Esophagus muscularis mucosa (tissue), 4 donors: ENCODE measurements at regions not wholly inside any gene's neighbourhood (a gene's known extent, or its start where the extent isn't known, plus 50 kb on each side); places are given as distances from the start of the nearest gene placed in this dataset.
A peak's percentile ranks its signal among the peaks of the same experiment; 100 is the strongest.

Source experiments
- DNase-seq: peaks from one replicate; pipeline ENCODE4 v3.0.0-alpha.2; 2017; ENCODE audit errors: extremely low spot score
- H3K27ac ChIP-seq, 4 donors: fragments of 200-600 bp; sonication (generic); replicated peaks in 1 of 4; 1 replicate in 3 of 4; 2 replicates in 1 of 4; pipeline ENCODE4 v1.5.1; 2016 to 2019; ENCODE audit warnings: mild to moderate bottlenecking in 1 of 4
- H3K27me3 ChIP-seq, 4 donors: fragments of 200-600 bp; sonication (generic); one replicate each; pipeline versions ENCODE4 v1.5.1 to v1.6.0; 2016 to 2019
- H3K36me3 ChIP-seq, 4 donors: fragments of 200-600 bp; sonication (generic); one replicate each; pipeline ENCODE4 v1.5.1; 2016 to 2019
- H3K4me1 ChIP-seq, 4 donors: fragments of 200-600 bp; sonication (generic); one replicate each; pipeline ENCODE4 v1.5.1; 2016 to 2019
- H3K4me3 ChIP-seq, 4 donors: fragments of 200-600 bp; sonication (generic); 1 replicate in 2 of 4; 2 replicates in 2 of 4; pipeline ENCODE4 v1.5.1; 2016 to 2019; ENCODE audit warnings: mild to moderate bottlenecking in 4 of 4, moderate library complexity in 1 of 4
- H3K9me3 ChIP-seq, 4 donors: fragments of 200-600 bp; sonication (generic); 1 replicate in 3 of 4; 2 replicates in 1 of 4; pipeline ENCODE4 v1.5.1; 2016 to 2019
- EP300 ChIP-seq: sonication (generic); formaldehyde crosslinking; IDR thresholded peaks from one replicate; pipeline ENCODE4 v1.6.1; 2017; ENCODE audit warnings: antibody characterized with exemption
- POLR2A ChIP-seq: fragments of 450-650 bp; IDR thresholded peaks from one replicate; pipeline ENCODE4 v1.6.1; 2017; ENCODE audit warnings: antibody characterized with exemption, moderate library complexity, mild to moderate bottlenecking, low read depth
- POLR2AphosphoS5 ChIP-seq, 2 donors: sonication (generic); formaldehyde crosslinking; IDR thresholded peaks; one replicate each; pipeline ENCODE4 v1.6.1; 2017; ENCODE audit warnings: antibody characterized with exemption in 2 of 2
- WGBS: methylation state at CpG from one replicate; pipeline ENCODE4 v1.1.5; 2018; 5-methylcytosine and 5-hydroxymethylcytosine counted together
- intact Hi-C: fragments of 100-400 bp; cut with DNase I; formaldehyde crosslinking; loops from one replicate; pipeline ENCODE4 v1.15.1; 2023
- TF ChIP-seq, protein P1 (sequence below), 3 experiments: fragments of 200-600 bp in 2 of 3; fragments of 450-650 bp in 1 of 3; sonication (generic) in 2 of 3; IDR thresholded peaks; one replicate each; pipeline ENCODE4 v1.5.1; 2017 to 2019; ENCODE audit warnings: antibody characterized with exemption in 3 of 3, mild to moderate bottlenecking in 2 of 3, moderate library complexity in 1 of 3

- Histone ChIP-seq H3K27me3 (no peaks in the 10 kb centered on the region), H3K36me3 (no peaks in the 10 kb centered on the region), H3K4me3 (no peak overlapping the region), H3K9me3 (no peaks in the 10 kb centered on the region), H3K4me1 (peaks cover 0 to 3% (median 2%) of the 10 kb centered on the region in 4 donors), H3K27ac (no peak overlapping the region)
- 62% methylated on average over 4 of the region's 4 CpGs for WGBS
- DNase-seq: no peak
- intact Hi-C loops: no loop called here
- TF ChIP-seq, protein P1, sequence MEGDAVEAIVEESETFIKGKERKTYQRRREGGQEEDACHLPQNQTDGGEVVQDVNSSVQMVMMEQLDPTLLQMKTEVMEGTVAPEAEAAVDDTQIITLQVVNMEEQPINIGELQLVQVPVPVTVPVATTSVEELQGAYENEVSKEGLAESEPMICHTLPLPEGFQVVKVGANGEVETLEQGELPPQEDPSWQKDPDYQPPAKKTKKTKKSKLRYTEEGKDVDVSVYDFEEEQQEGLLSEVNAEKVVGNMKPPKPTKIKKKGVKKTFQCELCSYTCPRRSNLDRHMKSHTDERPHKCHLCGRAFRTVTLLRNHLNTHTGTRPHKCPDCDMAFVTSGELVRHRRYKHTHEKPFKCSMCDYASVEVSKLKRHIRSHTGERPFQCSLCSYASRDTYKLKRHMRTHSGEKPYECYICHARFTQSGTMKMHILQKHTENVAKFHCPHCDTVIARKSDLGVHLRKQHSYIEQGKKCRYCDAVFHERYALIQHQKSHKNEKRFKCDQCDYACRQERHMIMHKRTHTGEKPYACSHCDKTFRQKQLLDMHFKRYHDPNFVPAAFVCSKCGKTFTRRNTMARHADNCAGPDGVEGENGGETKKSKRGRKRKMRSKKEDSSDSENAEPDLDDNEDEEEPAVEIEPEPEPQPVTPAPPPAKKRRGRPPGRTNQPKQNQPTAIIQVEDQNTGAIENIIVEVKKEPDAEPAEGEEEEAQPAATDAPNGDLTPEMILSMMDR (IDR thresholded peaks at IDR 0.05): no peak
- TF ChIP-seq EP300 (no peak), POLR2A (no peak)
Observed at GRCh38 chr6:829656-830055, 136.7 kb upstream of the EXOC2 start.

GRCh38 chr6:827431-827830, 134.5 kb upstream of the EXOC2 start:
- no peak for TF ChIP-seq POLR2AphosphoS5 (IDR thresholded peaks at IDR 0.05)
- TF ChIP-seq EP300: no peak
- TF ChIP-seq, protein P1 (IDR thresholded peaks at IDR 0.05): no peak
- no peak for TF ChIP-seq POLR2A
- no peak for DNase-seq
- no peaks in the 10 kb centered on the region for H3K9me3 ChIP-seq
- intact Hi-C loops: no loop called here
- 97% methylated on average over 1 of the region's 1 CpG for WGBS
- no peak overlapping the region for H3K27ac ChIP-seq
- no peaks in the 10 kb centered on the region for H3K27me3 ChIP-seq
- no peak overlapping the region for H3K4me3 ChIP-seq
- H3K4me1 ChIP-seq: no peaks in the 10 kb centered on the region
- H3K36me3 ChIP-seq: no peaks in the 10 kb centered on the region

GRCh38 chr6:819122-819521, 126.2 kb upstream of the EXOC2 start:
- WGBS: 43% methylated on average over 5 of the region's 5 CpGs
- H3K27me3 ChIP-seq: no peaks in the 10 kb centered on the region
- TF ChIP-seq EP300: no peak
- no peak overlapping the region for H3K4me3 ChIP-seq
- no peaks in the 10 kb centered on the region for H3K36me3 ChIP-seq
- peak overlapping the region; percentile 41 to 78 (median 61) for H3K27ac ChIP-seq
- DNase-seq: no peak
- no peaks in the 10 kb centered on the region for H3K9me3 ChIP-seq
- intact Hi-C loops: no loop called here
- peaks cover 5 to 62% (median 41%) of the 10 kb centered on the region in 4 donors for H3K4me1 ChIP-seq

DNA sequence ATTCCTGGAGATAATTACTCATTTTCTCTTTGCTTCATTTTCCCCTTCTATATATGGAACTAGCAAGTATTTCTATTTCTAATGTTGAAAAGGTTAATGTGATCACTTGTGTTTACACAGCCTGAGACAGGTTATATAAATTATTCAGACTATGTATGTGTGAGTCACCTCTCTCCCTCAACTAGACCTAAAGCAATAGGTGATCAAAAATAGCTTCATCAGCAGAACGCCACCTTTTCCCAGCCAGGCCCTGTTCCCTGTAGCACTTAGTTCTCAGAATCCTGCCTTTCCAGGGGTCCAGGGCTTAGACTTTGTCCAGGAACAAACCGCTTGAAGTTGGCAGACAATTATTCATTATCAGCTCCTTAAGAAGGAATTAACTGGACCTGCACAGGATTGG, 125.3 kb upstream of the EXOC2 start:
- H3K27me3 ChIP-seq: no peaks in the 10 kb centered on the region
- H3K4me3 ChIP-seq: no peak overlapping the region
- TF ChIP-seq, protein P1 (IDR thresholded peaks at IDR 0.05): no peak
- TF ChIP-seq POLR2AphosphoS5 (IDR thresholded peaks at IDR 0.05): no peak
- TF ChIP-seq EP300: no peak
- TF ChIP-seq POLR2A: no peak
- H3K27ac ChIP-seq: peak overlapping the region; percentile 41 to 78 (median 61)
- DNase-seq: no peak
- WGBS: 37% methylated on average over 2 of the region's 2 CpGs
- intact Hi-C loops: no loop called here
- no peaks in the 10 kb centered on the region for H3K9me3 ChIP-seq
- peaks cover 5 to 71% (median 50%) of the 10 kb centered on the region in 4 donors for H3K4me1 ChIP-seq
- H3K36me3 ChIP-seq: no peaks in the 10 kb centered on the region

- peak overlapping the region in 3 of 4 donors; percentile 36 to 78 (median 40) for H3K27ac ChIP-seq
- peaks cover 5 to 79% (median 60%) of the 10 kb centered on the region in 4 donors for H3K4me1 ChIP-seq
- H3K27me3 ChIP-seq: no peaks in the 10 kb centered on the region
- TF ChIP-seq POLR2AphosphoS5 (IDR thresholded peaks at IDR 0.05) (no peak), EP300 (no peak), POLR2A (no peak)
- TF ChIP-seq, protein P1 (IDR thresholded peaks at IDR 0.05): no peak
- no peak overlapping the region for H3K4me3 ChIP-seq
- no peak for DNase-seq
- no peaks in the 10 kb centered on the region for H3K9me3 ChIP-seq
- WGBS: 75% methylated on average over 11 of the region's 11 CpGs
- intact Hi-C loops: no loop called here
- no peaks in the 10 kb centered on the region for H3K36me3 ChIP-seq
Observed at GRCh38 chr6:816510-817084, 123.7 kb upstream of the EXOC2 start.
